Posterior cingulate gyrus (tissue), 11 donors: ENCODE measurements at regions not wholly inside any gene's neighbourhood (a gene's known extent, or its start where the extent isn't known, plus 50 kb on each side); places are given as distances from the start of the nearest gene placed in this dataset.
"Not testable (repeated sequence)": the region's sequence is repeated elsewhere in the genome, so short reads cannot be mapped to it uniquely, and the experiment has no call there.

Source experiments
- DNase-seq, 10 donors: peaks; one replicate each; pipeline versions ENCODE4 v3.0.0 to v3.0.0-alpha.2; 2020 to 2021; ENCODE audit warnings: mixed read lengths in 3 of 10
- intact Hi-C: fragments of 100-400 bp; cut with DNase I; formaldehyde crosslinking; loops from one replicate; pipeline ENCODE4 v1.15.1; 2023

DNA sequence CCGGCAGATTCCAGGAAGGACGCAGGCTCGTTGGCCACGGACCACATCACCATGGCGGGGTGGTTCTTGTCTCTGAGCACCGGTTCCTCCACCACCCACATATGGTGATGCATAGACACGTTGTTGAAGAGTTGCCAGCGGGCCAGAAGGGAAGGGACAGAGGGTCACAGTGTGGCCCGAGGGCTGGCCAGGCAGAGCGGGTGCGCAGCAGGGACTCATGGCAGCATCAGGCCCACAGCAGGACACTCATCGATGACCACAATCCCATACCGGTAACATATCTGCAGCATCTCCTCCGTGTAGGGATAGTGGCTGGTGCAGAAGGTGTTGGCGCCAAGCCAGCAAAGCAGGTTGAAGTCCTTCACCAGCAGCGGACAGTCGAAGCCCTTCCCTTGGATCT lies 469.2 kb upstream of the FAM174A start:
- intact Hi-C loops, result not testable (repeated sequence)
- DNase-seq, result peak in 1 of 10 donors; percentile 55

DNA sequence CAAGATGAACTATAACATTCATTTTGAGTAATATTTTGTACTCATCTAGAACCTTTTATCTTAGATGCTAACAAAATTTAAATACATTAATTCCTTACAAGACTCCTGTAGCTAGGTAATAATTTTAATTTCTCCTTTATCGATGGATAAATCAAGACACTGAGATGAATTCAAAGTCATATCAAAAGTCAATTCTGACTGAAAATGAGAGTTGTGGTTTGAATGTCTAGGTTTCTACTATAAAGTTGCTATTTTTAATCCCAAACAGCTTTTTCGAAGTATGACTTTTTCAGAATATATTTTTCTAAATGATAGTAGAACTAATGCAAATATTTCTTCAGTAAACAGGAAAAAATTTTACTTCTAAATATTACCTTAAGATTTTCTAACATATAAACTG lies 491.7 kb upstream of the FAM174A start:
- DNase-seq, result no peak
- intact Hi-C loops, result no loop called here

DNA sequence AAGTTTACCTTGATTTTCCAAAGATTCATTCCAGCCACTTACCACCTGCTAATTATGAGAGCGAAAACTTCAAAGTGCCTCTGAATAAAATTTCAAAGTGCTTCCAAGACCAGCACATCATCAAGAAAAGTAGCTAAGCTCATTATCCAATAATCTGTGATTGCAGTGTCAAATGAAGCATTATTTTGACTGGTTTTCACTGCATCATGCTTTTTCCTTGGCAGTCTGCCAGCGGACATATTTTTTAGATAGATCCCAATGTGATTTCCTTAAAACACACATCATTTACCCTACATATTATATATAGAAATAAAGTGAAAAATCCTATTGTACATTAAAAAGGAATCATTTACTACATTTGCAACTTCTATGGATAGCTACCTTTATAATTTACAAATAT lies 508.6 kb upstream of the FAM174A start:
- DNase-seq, result no peak
- intact Hi-C loops, result no loop called here

DNA sequence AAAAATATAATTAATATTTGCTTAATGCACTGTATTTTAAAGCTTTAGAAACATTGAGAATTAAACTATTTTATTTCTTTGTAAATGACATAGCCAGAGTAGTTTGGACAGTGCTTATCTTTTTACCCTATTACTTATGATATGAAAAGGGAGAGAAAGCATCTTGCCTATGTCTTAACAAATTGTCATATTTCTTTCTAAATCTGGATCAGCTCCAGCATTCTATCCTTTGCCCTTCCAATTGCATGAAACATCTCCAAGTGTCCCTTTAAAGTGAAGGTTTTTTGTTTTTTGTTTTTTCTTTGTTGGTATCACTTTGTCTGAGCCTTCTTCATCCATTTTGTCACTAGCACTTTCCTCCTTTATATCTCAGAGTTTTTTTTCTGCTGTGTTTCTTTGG lies 511.6 kb upstream of the FAM174A start:
- DNase-seq, result no peak
- intact Hi-C loops, result no loop called here

DNA sequence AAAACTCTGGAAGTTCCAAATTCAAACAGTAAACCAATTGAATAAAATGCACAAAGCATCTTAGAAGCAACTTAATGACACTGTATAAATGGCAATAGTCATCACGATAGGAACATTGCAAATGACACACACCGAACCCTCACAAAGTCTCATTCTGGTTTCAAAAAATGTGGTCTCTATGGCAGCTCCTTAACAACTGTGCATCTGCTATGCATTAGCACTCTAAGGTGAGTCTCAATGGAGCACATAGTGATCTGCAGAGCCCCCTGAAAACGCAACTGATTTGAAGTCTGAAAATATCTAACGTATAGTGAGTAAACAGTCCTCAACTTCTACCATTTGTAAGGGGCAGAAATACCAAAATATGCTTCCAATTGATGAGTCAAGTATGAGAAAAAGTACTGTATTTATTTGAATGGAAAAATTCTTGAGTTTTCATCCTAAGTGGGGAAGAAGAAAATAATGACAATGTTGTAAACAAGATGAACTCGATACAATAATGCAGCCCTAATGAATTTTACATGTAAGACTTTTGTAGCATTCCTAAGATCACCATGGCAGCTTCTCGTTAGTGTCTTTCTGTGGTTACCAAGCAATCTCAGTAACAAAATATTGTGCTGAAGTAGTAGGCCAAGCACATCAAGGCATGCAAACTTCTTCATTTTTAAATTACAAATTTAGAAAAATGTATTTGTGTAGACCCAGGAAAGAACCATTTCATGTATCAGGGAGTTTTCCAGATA lies 517.5 kb upstream of the FAM174A start:
- intact Hi-C loops, result no loop called here
- no peak for DNase-seq

DNA sequence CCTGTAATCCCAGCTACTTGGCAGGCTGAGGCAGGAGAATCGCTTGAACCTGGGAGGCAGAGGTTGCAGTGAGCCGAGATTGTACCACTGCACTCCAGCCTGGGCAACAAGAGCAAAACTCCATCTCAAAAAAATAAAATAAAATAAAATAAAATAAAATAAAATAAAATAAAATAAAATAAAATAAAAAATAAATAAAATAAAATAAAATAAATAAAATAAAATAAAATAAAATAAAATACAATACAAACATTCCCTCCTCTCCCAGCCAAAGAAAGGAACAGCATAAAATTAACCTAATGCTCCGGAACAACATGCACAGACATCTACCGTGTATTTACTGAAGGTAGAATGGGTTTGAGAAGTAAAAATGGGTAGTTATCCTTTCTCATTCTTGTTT lies 521.9 kb upstream of the FAM174A start:
- intact Hi-C loops, DNase-seq: not testable (repeated sequence)

DNA sequence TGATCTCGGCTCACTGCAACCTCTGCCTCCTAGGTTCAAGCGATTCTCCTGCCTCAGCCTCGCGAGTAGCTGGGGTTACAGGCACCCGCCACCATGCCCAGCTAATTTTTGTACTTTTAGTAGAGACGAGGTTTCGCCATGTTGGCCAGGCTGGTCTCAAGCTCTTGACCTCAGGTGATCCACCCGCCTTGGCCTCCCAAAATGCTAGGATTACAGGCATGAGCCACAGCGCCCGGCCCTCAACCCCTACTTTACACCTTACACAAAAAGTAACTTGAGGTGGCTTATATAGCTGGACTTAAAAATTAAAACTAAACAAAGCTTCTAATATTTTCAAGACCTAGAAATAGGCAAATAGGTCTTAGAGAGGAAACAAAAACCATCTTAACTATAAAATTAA lies 524.0 kb upstream of the FAM174A start:
- intact Hi-C loops, result not testable (repeated sequence)
- DNase-seq, result peak in 2 of 10 donors; percentile 53 to 61

DNA sequence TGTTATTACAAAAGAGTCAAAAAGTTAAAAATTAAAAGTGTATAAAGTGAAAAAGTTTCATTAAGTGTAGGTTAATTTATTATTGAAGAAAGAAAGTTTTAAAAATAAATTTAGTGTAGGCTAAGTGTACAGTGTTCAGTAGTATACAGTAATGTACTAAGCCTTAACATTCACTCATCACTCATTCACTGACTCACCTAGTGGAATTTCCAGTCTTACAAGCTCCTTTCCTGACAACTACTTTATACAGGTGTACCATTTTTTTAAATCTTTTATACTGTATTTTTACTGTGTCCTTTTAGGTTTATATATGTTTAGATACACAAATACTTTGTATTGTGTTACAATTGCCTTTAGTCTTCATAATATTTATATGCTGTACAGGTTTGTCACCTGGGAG lies 530.2 kb upstream of the FAM174A start:
- DNase-seq, result no peak
- intact Hi-C loops, result no loop called here

DNA sequence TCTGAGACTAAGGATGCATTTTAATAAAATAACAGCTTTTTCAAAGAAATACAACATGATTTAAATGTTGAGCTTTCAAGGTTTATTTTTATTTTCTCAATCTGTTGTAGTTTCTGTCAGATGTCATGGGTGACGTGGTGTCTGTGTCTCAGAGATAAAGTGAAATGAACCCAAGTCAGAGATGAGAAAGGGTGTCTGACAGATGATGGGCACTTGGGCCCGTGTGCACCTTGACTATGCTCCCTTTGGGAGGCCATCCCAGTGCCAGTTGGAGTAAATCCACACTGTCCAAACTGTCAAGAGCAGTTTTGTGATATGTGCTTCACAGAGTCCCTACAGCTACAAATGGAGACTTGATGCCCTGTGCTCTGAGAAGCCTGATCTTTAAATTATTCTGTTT lies 536.9 kb upstream of the FAM174A start:
- intact Hi-C loops, result no loop called here
- peak in 1 of 10 donors; percentile 37 for DNase-seq

DNA sequence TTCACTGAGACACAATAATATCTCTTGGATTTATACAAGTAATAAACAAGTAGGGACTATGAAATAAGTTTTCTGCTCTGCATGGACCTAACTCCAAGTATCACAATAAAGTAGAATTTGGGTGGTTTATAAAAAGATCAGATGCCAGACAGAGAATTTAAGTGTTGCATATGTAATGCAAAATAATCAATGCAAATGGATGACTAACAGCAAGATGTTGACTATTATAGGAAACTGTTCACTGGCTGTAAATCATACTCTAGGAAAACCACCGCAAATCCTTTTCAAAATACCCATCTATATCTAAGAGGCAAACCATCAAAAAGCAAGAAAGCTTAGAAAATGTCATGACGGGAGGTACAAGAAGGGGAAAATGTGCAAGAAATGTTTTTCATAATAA lies 539.8 kb upstream of the FAM174A start:
- no peak for DNase-seq
- intact Hi-C loops, result no loop called here

DNA sequence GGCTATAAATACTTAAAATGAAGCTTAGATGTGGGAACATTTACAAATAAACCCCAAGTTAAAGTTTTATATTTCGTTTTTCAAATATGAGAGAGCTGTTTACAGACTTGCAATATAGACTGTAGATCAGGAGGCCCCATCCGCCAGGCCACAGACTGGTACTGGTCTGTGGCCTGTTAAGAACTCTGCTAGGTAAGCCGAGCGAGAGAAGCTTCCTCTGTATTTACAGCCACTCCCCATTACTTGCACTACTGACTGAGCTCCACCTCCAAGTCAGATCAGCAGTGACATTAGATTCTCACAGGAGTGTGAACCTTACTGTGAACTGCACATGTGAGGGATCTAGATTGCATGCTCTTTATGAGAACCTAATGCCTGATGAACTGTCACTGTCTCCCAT lies 561.4 kb upstream of the FAM174A start:
- no peak for DNase-seq
- intact Hi-C loops, result no loop called here

DNA sequence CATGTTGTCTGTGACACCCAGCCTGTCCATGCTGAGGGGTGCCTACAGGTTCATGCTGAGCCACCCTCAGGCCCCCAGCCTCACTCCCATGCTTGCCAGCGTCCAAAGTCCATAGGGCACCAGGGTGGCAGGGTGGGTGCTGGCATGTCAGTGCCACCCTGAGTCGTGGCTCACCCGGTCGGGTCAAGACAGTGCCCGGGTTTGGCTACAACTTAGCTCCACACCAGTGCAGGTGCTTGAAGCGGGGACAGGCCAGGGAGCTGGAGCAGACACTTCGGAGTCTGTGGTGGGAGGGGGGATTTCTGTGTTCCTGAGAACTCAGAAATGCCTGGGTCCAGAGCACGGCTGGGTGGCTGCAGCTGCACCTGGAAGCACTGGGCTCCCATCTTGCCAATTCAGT lies 579.2 kb upstream of the FAM174A start:
- intact Hi-C loops, result no loop called here
- DNase-seq, result peak in 1 of 10 donors; percentile 67

DNA sequence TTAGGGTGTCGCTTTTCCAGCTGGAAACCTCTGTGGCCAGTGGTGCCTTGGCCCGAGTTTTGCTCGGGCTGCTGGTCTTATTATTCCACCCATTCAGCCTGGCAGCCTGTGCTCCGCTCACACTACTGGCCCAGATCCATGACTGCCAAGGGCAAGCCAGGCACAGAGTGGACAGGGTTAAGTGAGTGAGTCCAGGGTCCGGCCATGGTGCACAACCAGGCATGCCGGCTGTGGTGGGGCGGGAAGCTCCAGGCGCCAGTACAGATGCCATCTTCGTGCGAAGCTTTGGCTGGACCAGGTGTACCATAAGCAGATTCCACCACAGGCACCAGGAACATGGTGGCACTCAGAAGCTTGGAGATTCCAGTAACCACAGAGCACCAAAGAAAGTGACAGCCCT lies 580.2 kb upstream of the FAM174A start:
- peak in 2 of 10 donors; percentile 51 to 74 for DNase-seq
- intact Hi-C loops, result no loop called here

DNA sequence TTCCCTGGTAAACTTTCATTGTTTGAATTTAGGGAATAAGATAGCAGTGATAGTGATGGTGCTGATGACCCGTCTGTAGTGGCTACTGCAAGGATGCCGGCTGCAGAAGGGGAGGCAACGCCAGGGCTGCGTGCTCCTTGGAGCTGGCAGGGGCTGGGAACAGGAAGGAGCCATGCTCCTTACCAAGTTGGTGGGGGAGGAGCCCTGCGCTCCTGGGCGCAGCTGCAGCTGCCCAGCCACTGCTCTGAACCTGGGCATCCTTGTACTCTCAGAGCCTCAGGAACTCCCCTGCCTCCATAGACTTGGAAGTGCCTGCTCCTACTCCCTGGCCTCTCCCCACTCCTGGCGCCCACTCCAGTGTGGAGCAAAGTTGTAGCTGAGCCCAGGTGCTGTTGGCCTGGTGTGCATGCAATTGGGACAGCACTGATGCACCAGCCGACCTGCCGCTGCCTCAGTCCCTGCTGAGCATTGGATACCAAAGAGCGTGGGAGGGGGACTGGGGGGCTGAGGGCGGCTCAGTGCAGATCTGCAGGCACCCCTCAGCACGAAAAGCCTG lies 585.1 kb upstream of the FAM174A start:
- DNase-seq, result peak in 1 of 10 donors; percentile 44
- intact Hi-C loops, result no loop called here

DNA sequence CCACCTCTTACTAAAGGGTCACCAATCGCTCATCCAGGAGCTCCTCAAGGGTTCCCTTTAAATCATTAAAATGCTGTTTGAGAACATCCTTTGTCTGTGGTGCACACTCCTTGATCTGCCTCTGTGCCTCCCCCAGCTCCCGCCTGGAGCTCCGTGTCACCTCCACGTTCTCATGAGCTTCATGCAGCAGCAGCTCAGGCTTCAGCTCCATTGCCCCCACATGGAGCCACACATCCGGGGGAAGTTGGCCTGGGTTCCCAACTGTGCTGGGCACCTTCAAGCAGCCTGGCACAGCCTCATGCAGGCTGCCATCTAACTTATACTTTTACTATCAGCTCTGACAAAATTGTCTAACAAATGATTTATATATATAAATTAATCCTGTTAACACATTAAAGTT lies 585.8 kb upstream of the FAM174A start:
- peak in 1 of 10 donors; percentile 57 for DNase-seq
- intact Hi-C loops, result no loop called here

DNA sequence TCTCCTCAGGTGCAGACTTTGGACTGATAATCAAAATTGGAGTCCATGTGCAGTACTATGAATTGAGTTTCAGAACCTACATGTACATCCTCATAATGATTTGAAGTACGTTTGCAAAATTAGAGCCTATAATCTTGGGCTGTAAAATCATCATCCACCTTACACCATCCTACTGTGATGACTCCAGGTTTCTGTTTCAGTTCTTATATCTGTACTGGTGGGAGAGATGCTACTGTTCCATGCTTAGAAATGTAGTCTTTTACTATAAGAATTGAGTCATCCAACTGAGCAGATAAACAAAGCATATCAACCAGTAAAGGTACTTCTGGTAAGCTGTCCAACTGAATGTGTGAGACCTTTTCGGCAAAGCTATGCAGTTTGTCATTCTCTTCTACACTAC lies 586.3 kb upstream of the FAM174A start:
- no peak for DNase-seq
- intact Hi-C loops, result no loop called here

DNA sequence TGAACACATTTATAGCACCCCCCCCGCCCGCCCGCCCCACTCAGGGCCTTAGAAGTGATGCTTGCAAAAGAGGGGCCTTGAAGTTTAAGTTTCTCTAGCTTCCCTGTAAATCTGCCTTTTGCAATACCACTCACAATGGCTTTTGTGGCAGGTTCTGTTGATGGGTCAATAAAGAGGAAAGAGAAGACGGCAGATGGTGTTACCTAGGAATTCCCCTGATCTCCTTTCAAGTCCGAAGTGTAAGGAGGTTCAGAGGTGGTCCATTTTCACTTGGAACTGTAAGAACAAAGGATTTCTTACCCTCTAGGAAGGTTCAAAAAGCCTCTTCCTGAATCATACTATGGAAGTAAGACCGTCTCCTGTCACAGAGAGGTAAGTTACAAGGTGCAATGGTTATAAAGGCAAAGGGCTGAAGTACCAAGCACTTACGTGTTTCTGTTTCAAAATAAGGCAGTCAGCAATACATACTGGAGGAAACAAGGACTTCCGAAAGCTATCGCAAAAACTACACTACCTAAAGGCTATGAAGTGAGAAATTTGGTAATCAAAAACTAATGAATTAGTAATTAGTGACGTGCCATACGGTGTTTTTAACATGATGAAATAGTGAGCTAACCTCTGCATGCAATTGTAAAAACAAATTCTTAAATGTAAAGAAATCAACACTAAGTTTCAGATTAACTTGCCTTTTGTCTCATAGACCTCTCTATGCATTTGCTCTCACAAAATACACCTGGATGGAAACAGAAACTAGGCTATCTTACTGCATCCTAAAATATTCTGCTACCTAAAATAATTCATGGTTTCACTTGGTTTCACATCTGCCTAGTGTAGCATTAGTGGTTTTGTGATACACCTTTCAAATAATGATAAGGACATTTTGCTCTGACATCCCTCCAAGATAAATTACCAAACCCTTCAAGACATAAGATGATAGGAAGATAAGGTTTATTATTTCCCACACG lies 589.4 kb upstream of the FAM174A start:
- intact Hi-C loops, result no loop called here
- no peak for DNase-seq

DNA sequence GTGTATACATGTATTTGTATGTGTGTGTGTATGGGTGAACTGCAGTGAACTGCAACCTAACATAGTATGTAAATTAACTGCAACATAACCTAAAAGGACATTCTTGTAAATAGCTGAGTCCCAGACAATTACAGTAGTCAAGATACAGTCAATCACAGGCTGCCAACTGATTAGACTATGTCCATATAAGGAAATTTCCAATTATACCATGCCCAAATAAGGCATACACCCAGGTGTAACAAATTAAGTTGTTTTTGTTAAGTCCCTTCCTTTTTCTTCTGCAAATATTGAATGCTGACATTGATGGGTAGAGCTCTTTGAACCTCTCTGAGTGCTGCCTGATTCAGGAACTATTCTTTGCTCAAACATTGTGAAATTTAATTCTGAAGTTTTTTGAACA lies 594.6 kb upstream of the FAM174A start:
- DNase-seq, result no peak
- intact Hi-C loops, result no loop called here

DNA sequence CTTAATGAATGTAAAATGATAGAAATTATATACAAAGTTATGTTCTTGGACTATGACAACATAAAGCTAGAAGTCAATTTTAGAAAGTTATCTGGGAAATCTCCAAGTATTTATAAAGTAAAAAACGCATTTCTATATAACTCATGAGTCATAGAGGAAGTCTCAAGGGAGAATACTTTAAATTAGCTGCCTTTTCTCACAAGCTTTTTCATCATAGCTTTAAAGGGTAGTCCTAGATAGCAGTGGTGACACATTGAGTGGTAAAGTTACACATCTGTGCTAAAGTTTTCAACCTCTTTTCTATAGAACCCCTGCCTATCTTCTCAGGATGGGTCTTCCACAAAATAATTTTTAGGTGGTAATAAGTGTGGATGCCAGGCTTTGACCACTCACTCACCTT lies 598.3 kb upstream of the FAM174A start:
- intact Hi-C loops, result no loop called here
- DNase-seq, result no peak

DNA sequence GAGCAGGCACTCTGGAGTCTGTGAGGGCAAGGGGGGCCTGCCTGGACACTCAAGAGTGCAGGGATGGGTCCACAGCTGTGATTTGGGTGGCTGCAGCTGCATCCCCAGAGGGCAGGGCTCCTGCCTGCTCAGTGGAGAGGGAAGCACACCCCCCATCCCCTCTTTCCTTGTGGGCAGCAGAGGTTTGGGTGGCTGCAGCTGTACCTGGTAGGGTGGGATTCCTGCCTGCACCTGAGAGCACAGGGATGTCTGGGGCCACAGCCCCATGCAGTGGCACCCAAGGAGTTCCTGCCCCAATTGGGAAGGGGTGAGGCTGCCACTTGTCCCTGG lies 605.4 kb upstream of the FAM174A start:
- DNase-seq, result peak in 2 of 10 donors; percentile 42 to 58
- intact Hi-C loops, result no loop called here

DNA sequence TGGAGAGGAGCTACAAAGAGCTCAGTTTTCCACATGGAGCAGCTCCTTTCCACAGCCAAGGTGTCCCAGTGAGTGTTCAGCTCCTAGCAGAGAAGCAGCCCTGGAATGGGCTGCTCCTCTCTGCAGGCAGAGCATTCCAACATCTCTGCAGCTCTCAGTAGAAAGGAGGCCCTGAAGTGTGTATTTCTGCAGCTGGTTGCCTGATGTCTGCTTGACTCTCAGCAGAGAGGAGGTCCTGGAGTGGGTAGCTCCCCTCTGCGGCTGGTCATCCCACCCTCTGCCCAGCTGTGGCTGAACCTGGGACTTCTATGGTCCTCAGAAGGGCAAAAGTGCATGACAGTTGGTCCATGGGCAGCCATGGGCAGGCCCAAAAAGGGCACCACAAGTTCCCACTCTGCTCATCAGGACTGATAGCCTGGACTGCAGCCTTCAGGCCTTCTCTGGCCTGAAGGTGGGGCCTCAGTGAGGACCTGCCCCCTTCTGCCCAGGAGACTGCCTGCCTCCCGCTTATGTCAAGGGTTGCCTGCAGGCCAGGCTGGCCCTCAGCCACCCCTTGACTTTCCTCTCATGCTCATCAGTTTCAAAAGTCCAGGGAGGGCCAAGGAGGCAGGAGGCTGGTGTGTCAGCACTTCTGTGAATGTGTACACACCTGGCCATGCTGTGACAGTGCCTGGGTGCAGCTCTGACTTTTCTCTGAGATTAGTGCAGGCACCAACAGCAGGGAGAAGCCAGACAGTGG lies 605.9 kb upstream of the FAM174A start:
- DNase-seq, result peak in 2 of 10 donors; percentile 51 to 52
- intact Hi-C loops, result no loop called here
